ENCODE measurements at regions not wholly inside any gene's neighbourhood (a gene's known extent, or its start where the extent isn't known, plus 50 kb on each side); places are given as distances from the start of the nearest gene placed in this dataset.

DNA sequence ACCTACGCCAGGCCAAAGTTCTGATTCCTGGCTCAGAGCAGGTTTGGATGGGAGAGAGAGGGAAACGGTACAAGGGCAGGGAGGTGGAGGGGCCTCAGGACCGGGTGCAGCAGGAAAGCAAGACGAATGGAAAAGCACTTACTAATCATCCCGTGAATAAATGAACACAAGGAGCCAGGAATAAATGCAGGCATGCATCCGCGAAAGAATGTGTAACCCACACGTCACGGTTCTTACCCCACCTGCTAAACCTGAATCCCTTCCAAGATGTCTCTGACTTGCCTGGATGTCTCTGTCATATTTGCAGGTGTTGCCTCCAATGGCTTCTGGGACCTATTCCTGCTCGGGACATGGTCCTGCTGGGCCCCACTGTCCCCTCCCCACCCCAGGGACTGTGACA is 335.2 kb upstream of the RNF32 start:
- intact Hi-C loops (cut with DNase I; ENCODE audit: low total_unique reads), result no loop called here
- Histone ChIP-seq H3K4me3 (no peak overlapping the region), H3K4me1 (no peaks in the 10 kb centered on the region), H3K9me3 (no peaks in the 10 kb centered on the region), H3K27me3 (peaks cover 0 to 2% of the 10 kb centered on the region in 2 donors), H3K36me3 (no peaks in the 10 kb centered on the region), H3K27ac (no peak overlapping the region)
- no peak for DNase-seq (ENCODE audit: low spot score in 2 of 2)
- TF ChIP-seq POLR2AphosphoS5 (IDR thresholded peaks at IDR 0.05), result no peak
- no peak for TF ChIP-seq POLR2A (IDR thresholded peaks at IDR 0.05)
- TF ChIP-seq, protein P1, sequence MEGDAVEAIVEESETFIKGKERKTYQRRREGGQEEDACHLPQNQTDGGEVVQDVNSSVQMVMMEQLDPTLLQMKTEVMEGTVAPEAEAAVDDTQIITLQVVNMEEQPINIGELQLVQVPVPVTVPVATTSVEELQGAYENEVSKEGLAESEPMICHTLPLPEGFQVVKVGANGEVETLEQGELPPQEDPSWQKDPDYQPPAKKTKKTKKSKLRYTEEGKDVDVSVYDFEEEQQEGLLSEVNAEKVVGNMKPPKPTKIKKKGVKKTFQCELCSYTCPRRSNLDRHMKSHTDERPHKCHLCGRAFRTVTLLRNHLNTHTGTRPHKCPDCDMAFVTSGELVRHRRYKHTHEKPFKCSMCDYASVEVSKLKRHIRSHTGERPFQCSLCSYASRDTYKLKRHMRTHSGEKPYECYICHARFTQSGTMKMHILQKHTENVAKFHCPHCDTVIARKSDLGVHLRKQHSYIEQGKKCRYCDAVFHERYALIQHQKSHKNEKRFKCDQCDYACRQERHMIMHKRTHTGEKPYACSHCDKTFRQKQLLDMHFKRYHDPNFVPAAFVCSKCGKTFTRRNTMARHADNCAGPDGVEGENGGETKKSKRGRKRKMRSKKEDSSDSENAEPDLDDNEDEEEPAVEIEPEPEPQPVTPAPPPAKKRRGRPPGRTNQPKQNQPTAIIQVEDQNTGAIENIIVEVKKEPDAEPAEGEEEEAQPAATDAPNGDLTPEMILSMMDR (IDR thresholded peaks at IDR 0.05), result no peak

DNA sequence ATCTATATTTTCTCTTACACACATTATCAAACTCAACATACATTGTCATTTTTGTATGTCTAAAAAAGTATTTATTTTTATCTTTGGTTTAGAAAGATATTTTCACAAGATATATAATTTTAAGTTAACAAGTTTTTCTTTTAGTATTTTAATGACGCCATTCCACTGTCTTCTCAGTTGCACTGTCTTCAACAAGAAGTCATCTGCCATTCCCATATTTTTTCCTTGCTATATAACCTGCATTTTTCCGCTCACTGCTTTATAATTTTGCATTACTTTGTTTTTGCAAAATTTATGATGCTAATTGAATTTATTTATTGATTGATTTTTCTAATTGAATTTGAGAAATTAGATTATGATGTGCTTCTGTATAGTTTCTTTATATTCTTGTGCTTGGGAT is 357.8 kb upstream of the RNF32 start:
- H3K27ac ChIP-seq, result no peak overlapping the region
- TF ChIP-seq POLR2AphosphoS5 (IDR thresholded peaks at IDR 0.05), result no peak
- TF ChIP-seq, protein P1 (IDR thresholded peaks at IDR 0.05), result no peak
- no peak for TF ChIP-seq POLR2A (IDR thresholded peaks at IDR 0.05)
- peaks cover 7 to 11% of the 10 kb centered on the region in 2 donors for H3K9me3 ChIP-seq
- H3K4me1 ChIP-seq, result no peaks in the 10 kb centered on the region
- no peaks in the 10 kb centered on the region for H3K27me3 ChIP-seq
- intact Hi-C loops (cut with DNase I; ENCODE audit: low total_unique reads), result no loop called here
- no peak for DNase-seq (ENCODE audit: low spot score in 2 of 2)
- no peaks in the 10 kb centered on the region for H3K36me3 ChIP-seq
- H3K4me3 ChIP-seq, result no peak overlapping the region

DNA sequence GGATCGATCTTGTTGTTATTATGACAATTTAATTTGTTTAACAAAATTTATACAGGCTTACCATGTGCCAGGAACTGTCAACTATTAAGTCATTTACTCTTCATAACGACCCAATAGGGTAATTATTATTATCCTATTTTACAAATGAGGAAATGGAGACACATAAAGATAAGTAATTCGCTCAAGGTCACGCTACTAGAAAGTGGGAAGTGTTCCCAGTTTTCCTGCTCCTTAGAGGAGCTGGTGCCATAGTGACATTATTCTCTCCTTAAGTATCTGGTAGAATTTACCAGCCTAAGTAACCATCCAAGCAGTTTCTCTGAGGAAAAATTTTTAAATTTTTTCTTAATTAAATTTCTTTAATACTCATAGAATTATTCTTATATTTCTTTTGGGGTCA is 360.9 kb upstream of the RNF32 start:
- H3K9me3 ChIP-seq, result peaks cover 0 to 11% of the 10 kb centered on the region in 2 donors
- H3K27me3 ChIP-seq, result no peaks in the 10 kb centered on the region
- no peak overlapping the region for H3K4me3 ChIP-seq
- no peaks in the 10 kb centered on the region for H3K4me1 ChIP-seq
- no peak overlapping the region for H3K27ac ChIP-seq
- H3K36me3 ChIP-seq, result no peaks in the 10 kb centered on the region
- intact Hi-C loops (cut with DNase I; ENCODE audit: low total_unique reads), result no loop called here
- no peak for TF ChIP-seq POLR2A (IDR thresholded peaks at IDR 0.05)
- TF ChIP-seq, protein P1 (IDR thresholded peaks at IDR 0.05), result no peak
- TF ChIP-seq POLR2AphosphoS5 (IDR thresholded peaks at IDR 0.05), result no peak
- no peak for DNase-seq (ENCODE audit: low spot score in 2 of 2)

DNA sequence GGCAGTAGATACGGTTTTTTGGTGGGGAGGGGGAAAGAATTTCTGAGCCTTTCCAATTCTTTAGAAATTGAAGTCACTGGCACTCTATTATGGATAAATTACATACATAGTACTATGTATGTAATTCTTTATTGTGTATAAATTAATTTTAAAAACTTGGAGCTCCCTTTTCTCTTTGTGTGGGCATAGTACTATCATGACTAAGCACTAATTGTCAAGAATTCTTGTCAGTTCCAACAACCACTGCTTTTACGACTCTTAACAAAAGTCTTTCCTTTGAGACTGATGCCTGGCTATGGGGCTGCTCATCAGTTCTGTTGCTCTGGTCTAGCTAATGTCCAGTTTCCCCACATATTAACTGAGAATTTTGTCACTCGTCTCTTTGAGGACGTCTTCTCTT is 365.3 kb upstream of the RNF32 start:
- no peak for TF ChIP-seq POLR2A (IDR thresholded peaks at IDR 0.05)
- Histone ChIP-seq H3K36me3 (no peaks in the 10 kb centered on the region), H3K27me3 (no peaks in the 10 kb centered on the region), H3K4me3 (no peak overlapping the region), H3K27ac (no peak overlapping the region), H3K9me3 (peaks cover 0 to 9% of the 10 kb centered on the region in 2 donors), H3K4me1 (no peaks in the 10 kb centered on the region)
- DNase-seq (ENCODE audit: low spot score in 2 of 2), result no peak
- intact Hi-C loops (cut with DNase I; ENCODE audit: low total_unique reads), result no loop called here

DNA sequence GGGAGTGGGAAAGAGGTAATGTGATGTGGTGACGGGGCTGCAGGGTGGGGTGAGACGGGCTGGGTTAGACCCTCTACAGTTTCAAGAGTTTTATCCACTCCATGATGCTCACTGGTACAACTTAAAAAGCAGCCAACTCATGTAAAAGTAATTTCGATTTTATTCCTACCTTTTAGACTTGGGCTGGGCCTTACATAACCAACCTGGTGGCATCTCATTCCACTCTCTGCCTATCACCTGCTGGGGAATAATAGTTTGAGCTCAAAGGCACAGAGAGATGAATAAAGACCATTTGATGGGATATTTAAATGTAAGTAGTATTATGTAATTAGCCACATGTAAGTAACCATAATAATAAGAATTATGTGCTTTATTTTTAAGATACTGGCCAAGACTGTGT is 366.0 kb upstream of the RNF32 start:
- Histone ChIP-seq H3K36me3 (no peaks in the 10 kb centered on the region), H3K4me3 (no peak overlapping the region), H3K27ac (no peak overlapping the region), H3K9me3 (peaks cover 0 to 11% of the 10 kb centered on the region in 2 donors), H3K4me1 (no peaks in the 10 kb centered on the region), H3K27me3 (no peaks in the 10 kb centered on the region)
- TF ChIP-seq POLR2AphosphoS5 (IDR thresholded peaks at IDR 0.05), result no peak
- TF ChIP-seq, protein P1 (IDR thresholded peaks at IDR 0.05), result no peak
- TF ChIP-seq POLR2A (IDR thresholded peaks at IDR 0.05), result no peak
- no peak for DNase-seq (ENCODE audit: low spot score in 2 of 2)
- intact Hi-C loops (cut with DNase I; ENCODE audit: low total_unique reads), result no loop called here

DNA sequence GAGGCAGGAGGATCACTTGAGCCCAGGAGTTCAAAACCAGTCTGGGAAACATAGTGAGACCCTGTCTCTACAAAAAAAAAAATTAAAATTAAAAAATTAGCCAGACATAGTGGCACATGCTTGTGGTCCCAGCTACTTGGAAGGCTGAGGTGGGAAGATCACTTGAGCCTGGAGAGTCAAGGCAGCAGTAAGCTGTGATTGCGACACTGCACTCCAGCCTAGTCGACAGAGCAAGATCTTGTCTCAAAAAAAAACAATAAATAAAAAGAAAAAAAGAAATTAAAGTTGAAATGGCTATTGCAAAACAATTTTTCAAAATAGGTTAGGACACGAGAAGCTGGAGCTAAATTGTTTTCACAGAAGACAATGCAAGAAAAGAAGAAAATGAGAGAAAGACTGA is 379.0 kb upstream of the RNF32 start:
- TF ChIP-seq POLR2A (IDR thresholded peaks at IDR 0.05), result no peak
- TF ChIP-seq POLR2AphosphoS5 (IDR thresholded peaks at IDR 0.05), result no peak
- TF ChIP-seq, protein P1 (IDR thresholded peaks at IDR 0.05), result no peak
- DNase-seq (ENCODE audit: low spot score in 2 of 2), result no peak
- intact Hi-C loops (cut with DNase I; ENCODE audit: low total_unique reads), result no loop called here
- H3K4me3 ChIP-seq, result no peak overlapping the region
- no peaks in the 10 kb centered on the region for H3K4me1 ChIP-seq
- no peaks in the 10 kb centered on the region for H3K36me3 ChIP-seq
- H3K27ac ChIP-seq, result no peak overlapping the region
- H3K9me3 ChIP-seq, result no peaks in the 10 kb centered on the region
- H3K27me3 ChIP-seq, result no peaks in the 10 kb centered on the region

All from breast epithelium (tissue), 4 donors.